HG03575 (cell line): ENCODE measurements at regions not wholly inside any gene's neighbourhood (a gene's known extent, or its start where the extent isn't known, plus 50 kb on each side); places are given as distances from the start of the nearest gene placed in this dataset.
"Not testable (repeated sequence)": the region's sequence is repeated elsewhere in the genome, so short reads cannot be mapped to it uniquely, and the experiment has no call there.

Experiments
- ATAC-seq: cut with Tn5 transposase; IDR thresholded peaks from one replicate; pipeline ENCODE4 v1.9.1; 2021; ENCODE audit not compliant: unreplicated experiment, insufficient number of reproducible peaks, low FRiP score; ENCODE audit errors: extremely low read depth

DNA sequence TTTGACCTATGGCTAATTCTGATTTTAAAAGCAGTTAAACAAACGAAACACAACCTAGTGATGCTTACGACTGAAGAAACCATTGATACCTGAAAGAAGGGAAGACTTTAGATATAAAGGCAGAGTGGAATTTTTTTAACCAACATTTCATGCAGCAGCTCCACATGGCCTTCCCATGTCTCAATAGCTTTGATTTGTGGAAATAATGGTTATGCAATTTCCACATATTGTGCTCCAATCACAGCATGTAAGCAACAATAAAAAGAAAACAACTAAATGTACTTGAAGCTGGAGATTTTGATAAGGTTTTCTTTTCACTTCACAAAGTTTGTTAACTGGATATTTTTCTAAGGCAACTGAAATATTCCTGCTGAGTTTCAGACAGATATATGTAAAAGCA is 82.0 kb upstream of the SLC39A10 start:
- no peak for ATAC-seq

- ATAC-seq, result no peak
Measured at GRCh38 chr2:195574312-195574711, 82.7 kb upstream of the SLC39A10 start.

- ATAC-seq, result no peak
Measured at GRCh38 chr2:195572895-195573683, 83.9 kb upstream of the SLC39A10 start.

- no peak for ATAC-seq
Measured at GRCh38 chr2:195570329-195570728, 86.7 kb upstream of the SLC39A10 start.

- ATAC-seq, result no peak
Measured at GRCh38 chr2:195569255-195569654, 87.8 kb upstream of the SLC39A10 start.

DNA sequence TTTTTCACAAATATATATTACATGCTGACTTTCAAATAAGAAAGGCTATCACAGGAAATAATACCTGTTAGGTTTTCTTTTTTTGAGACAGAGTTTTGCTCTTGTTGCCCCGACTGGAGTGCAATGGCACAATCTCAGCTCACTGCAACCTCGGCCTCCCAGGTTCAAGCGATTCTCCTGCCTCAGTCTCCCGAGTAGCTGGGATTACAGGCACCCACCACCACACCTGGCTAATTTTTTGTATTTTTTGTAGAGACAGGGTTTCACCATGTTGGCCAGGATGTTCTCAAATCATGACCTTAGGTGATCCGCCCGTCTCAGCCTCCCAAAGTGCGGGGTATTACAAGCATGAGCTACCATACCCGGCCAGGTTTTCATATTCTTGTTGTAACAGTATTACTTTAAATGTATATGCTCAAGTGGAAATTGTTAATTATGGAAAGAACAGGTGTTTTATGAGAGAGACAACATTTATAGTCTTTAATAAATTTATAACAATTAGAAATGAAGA is 92.3 kb upstream of the SLC39A10 start:
- ATAC-seq, result not testable (repeated sequence)

DNA sequence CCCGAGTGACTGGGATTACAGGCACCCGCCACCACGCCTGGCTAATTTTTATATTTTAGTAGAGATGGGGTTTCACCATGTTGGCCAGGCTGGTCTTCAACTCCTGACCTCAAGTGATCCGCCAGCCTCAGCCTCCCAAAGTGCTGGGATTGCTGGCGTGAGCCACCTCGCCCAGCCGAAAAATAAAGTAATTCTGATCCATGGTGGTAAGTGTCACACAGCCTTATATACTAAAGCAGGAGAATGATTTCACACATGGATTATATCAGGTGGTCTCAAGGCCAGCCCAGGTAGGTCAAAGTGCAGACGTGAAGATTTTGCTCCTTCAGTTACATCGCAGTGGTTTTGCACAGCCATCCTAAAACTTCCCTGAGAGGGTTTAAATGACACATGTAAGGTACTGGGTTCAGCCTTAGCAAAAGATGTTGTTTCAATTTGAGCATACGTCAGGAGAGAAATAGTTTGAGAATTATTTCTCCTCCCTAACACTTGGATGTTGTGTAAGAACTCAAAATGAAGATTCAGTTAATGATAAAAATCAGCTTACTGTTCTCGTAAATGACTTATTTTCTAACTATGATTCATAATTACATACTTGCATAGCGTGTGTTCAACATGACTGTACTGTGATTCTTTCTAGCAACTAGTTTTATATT is 93.0 kb upstream of the SLC39A10 start:
- no peak for ATAC-seq

DNA sequence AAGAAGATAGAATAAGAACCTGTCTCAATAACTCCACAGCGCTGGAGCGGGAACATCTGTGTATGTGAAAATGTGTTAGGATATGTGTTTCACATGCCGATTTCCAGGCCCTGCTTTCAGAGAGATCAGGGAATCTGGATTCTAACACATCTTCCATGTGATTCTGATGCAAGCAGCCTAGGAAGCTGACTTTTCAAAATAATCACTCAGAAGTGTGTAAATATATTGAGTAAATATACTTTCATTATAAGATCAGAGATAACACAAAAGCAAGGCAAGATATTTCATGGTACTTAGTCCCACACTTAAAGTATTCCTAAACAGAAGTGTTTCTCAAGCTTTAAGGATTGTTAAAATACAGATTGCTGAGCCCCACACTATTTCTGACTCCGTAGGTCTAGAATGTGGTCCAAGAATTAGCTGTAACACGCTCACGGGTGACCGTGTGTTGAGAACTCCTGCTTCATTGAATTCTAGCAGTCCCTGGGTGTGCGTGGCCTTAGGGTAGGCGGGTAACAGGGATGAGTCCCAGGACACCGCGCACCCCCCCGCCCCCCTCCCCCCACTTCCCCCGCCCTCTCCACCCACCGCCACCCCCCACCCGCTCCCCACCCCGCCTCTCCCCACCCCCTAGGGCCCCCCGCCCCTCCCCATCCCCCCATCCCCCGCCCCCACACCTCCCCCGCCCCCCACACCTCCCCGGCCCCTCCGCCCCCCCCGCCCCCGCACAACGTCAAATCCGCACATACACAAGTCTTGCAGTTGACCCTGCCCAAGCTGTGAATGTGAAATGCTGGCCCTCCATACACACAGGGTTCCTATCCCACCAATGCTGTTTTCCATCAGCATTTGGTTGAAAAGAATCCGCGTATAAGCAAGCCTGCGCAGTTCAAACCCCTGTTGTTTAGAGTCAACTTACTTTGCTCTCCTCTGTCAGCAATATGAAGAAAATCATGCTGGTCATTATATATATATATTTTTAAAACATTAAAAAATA is 94.2 kb upstream of the SLC39A10 start:
- no peak for ATAC-seq

GRCh38 chr2:195561116-195561921 is 95.7 kb upstream of the SLC39A10 start:
- ATAC-seq, result peak; percentile 36

DNA sequence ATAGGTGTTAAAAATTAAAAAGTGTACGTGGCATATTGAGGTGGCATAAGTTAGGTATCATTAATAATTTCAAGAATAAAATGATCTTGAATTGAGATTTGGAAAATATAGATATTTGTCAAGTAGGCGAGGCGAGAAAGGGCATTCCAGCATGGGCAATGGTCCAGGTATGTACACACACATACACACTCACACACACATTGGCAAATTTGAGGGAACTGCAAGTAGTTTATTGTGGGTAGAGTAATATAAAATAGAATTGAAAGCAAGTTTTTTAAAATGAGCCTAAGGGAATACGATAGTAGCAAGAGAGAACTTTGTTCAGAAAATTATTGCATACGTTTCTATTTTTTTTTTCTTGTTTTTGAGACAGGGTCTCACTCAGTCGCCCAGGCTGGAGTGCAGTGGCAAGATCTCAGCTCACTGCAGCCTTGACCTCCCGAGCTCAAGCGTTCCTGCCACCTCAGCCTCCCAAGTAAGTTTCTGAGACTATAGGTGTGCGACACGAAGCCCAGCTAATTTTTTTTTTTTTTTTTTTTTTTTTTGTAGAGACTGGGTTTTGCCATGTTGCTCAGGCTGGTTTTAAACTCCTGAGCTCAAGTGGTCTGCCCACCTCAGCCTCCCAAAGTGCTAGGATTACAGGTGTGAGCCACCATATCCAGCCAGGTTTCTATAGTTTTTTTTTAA is 96.7 kb upstream of the SLC39A10 start:
- ATAC-seq, result no peak

DNA sequence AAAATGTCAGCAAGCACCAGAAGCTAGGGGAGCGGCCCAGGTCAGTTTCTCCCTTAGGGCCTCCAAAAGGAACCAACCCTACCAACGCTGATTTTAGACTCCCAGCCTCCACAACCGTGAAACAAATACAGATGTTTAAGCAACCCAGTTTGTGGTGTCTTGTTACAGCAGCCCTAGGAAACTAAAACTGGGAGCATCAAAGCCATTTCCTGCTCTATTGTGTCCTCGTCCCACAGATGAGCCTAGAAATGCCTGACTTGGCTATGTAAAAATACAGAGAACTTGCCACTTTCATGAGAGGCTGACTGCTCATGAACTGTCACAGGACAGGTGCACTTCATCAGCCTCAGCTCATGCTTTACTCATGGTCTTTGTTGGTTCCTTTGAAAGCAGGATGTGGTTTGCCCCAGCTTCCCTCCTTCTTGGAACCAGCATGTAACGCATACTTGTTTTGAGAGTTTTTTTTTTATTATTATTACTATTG is 97.6 kb upstream of the SLC39A10 start:
- peak; percentile 78 for ATAC-seq

DNA sequence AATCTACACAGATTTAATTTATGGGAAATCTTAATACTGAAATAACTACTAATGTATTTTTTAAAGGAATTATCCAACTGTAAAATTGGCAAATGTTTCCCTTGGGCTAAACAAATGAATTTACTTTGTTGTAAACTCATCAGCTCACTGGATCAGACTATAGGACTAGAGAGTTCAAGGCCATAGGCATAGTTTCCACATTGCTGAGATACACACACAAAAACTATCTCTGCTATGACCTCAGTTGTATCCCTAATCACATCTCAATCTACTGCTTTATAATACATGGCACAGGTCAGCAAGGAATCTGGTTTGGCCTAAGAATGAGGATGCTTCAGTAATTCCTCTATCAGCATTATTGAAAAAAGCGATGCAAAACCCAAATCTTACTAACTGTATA is 101.1 kb upstream of the SLC39A10 start:
- ATAC-seq, result no peak

GRCh38 chr2:195552581-195552980 is 104.4 kb upstream of the SLC39A10 start:
- ATAC-seq, result no peak

DNA sequence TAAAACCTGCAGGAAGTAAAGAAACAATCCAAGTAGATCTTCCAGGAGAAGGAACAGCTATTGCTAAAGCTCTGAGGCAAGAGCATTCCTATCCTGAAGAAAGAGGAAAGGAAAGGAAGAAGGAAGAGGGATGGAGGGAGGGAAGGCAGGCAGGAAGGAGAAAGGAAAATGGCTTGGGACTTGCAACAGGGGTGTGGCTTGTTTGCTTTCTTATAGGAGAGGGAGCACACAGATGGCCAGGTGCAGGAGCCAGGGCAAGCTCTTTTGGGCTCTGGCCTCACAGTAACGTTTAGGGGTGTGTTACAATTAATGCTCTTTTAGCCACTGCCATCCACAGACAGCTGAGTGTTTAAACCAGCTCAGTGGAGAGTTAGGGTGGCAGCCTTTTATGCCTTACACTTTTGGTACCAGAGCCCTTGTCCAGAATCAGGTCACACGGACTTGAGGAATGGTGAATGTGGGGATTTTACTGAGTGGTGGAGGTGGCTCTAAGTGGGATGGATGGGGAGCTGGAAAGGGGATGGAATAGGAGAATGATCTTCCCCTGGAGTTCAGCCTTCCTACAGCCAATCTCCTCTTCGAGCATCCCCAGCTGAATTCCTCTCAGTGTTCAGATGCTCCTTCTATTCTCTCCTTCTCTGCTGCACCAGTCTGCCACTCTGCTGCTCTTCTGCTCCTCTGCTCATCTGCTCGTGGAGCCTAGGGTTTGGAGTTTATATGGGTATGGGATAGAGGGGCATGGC is 108.7 kb upstream of the SLC39A10 start:
- no peak for ATAC-seq

DNA sequence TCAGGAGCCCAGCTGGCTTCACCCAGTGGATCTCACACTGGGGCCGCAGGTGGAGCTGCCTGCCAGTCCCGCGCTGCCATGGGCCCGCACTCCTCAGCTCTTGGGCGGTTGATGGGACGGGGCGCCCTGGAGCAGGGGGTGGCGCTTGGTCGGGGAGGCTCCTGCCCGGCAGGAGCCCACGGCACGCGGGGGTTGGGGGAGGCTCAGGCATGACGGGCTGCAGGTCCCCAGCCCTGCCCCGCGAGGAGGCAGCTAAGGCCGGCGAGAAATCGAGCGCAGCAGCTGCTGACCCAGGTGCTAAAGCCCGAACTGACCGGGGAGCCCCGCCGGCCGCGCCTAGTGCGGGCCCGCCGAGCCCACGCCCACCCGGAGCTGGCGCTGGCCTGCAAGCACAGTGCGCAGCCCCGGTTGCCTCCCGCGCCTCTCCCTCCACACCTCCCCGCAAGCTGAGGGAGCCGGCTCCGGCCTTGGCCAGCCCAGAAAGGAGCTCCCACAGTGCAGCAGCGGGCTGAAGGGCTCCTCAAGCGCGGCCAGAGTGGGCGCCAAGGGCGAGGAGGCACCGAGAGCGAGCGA is 109.7 kb upstream of the SLC39A10 start:
- ATAC-seq, result not testable (repeated sequence)

DNA sequence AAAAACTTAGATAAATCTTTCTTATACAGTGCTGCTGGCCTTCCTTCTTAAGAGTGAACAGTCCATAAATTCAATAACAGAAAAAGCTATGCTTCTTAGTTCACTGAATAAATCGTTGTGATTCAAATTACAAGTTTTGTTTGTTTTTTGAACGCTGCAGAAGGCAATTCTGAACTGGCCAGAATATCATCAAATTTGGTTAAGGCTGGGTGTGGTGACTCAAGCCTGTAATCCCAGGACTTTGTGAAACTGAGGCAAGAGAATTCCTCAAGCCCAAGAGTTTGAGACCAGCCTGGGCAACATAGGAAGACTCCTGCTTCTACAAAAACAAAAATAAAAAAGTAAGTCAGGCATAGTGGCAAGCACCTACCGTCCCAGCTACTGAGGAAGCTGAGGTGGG is 111.2 kb upstream of the SLC39A10 start:
- no peak for ATAC-seq
